Keratinocyte (primary cell): ENCODE measurements at regions not wholly inside any gene's neighbourhood (a gene's known extent, or its start where the extent isn't known, plus 50 kb on each side); places are given as distances from the start of the nearest gene placed in this dataset.

Source experiments
- DNase-seq: peaks from one replicate; pipeline ENCODE4 v3.0.0-alpha.2; 2011; ENCODE audit warnings: low read depth, missing footprints, low spot score
- FAIRE-seq: peaks from 2 replicates; lab custom pipeline; 2011; peaks lifted over from hg19 to GRCh38; lab: Jason Lieb, UNC
- H2AFZ ChIP-seq: 2 replicates; pipeline ENCODE4 v1.6.0; 2012; ENCODE audit warnings: low read length, control low read depth, inconsistent platforms; ENCODE audit not compliant: control insufficient read depth
- H3K27ac ChIP-seq: 2 replicates; pipeline ENCODE4 v1.5.1; 2011; ENCODE audit warnings: low read length; ENCODE audit not compliant: control insufficient read depth, insufficient read depth
- H3K27me3 ChIP-seq: 3 replicates; pipeline ENCODE4 v1.6.0; 2011; ENCODE audit warnings: low read length; ENCODE audit not compliant: control insufficient read depth, insufficient read depth; ENCODE audit errors: extremely low read depth
- H3K36me3 ChIP-seq, 2 experiments: 2 replicates in 1 of 2; 3 replicates in 1 of 2; pipeline ENCODE4 v1.5.1; 2011; ENCODE audit warnings: low read length in 2 of 2, mild to moderate bottlenecking in 1 of 2; ENCODE audit not compliant: control insufficient read depth in 2 of 2, insufficient read depth in 2 of 2; ENCODE audit errors: extremely low read depth in 1 of 2
- H3K4me1 ChIP-seq: 3 replicates; pipeline ENCODE4 v1.5.1; 2011; ENCODE audit warnings: low read length; ENCODE audit not compliant: control insufficient read depth, insufficient read depth; ENCODE audit errors: extremely low read depth
- H3K4me2 ChIP-seq: 3 replicates; pipeline ENCODE4 v1.6.0; 2011; ENCODE audit warnings: low read depth, low read length; ENCODE audit not compliant: control insufficient read depth, insufficient read depth; ENCODE audit errors: extremely low read depth
- H3K4me3 ChIP-seq, 3 experiments: fragments of 200-600 bp in 1 of 3; sonication (generic) in 1 of 3; 2 replicates in 2 of 3; 3 replicates in 1 of 3; pipeline ENCODE4 v1.5.1; 2011 to 2016; ENCODE audit warnings: low read length in 3 of 3, mild to moderate bottlenecking in 3 of 3, control low read depth in 2 of 3, inconsistent platforms in 1 of 3, low read depth in 1 of 3, mixed read lengths in 1 of 3, mixed run types in 1 of 3, moderate library complexity in 1 of 3; ENCODE audit not compliant: control insufficient read depth in 2 of 3, insufficient read depth in 2 of 3; ENCODE audit errors: extremely low read depth in 1 of 3
- H3K79me2 ChIP-seq: 2 replicates; pipeline ENCODE4 v1.6.0; 2012; ENCODE audit warnings: low read length; ENCODE audit not compliant: control insufficient read depth, insufficient read depth
- H3K9ac ChIP-seq: 3 replicates; pipeline ENCODE4 v1.6.0; 2011; ENCODE audit warnings: low read length; ENCODE audit not compliant: control insufficient read depth, insufficient read depth; ENCODE audit errors: extremely low read depth
- H3K9me1 ChIP-seq: 3 replicates; pipeline ENCODE4 v1.6.0; 2011; ENCODE audit warnings: low read length; ENCODE audit not compliant: control insufficient read depth, insufficient read depth; ENCODE audit errors: extremely low read depth
- H3K9me3 ChIP-seq: 2 replicates; pipeline ENCODE4 v1.5.1; 2012; ENCODE audit warnings: low read depth, low read length; ENCODE audit not compliant: control insufficient read depth
- H4K20me1 ChIP-seq: 3 replicates; pipeline ENCODE4 v1.6.0; 2011; ENCODE audit warnings: low read length; ENCODE audit not compliant: control insufficient read depth, insufficient read depth; ENCODE audit errors: extremely low read depth
- CTCF ChIP-seq, 3 experiments: IDR thresholded peaks in 1 of 3; conservative IDR thresholded peaks in 1 of 3; optimal IDR thresholded peaks in 1 of 3; 2 replicates in 2 of 3; 3 replicates in 1 of 3; pipeline versions ENCODE3 to v1.5.1; 2011; ENCODE audit warnings: low read length in 3 of 3, mild to moderate bottlenecking in 3 of 3, moderate library complexity in 2 of 3, control low read depth in 1 of 3, inconsistent platforms in 1 of 3; ENCODE audit not compliant: insufficient read depth in 2 of 3; ENCODE audit errors: extremely low read depth in 1 of 3
- EZH2 ChIP-seq: IDR thresholded peaks from one replicate; pipeline ENCODE4 v1.6.1; 2012; ENCODE audit warnings: inconsistent platforms, mild to moderate bottlenecking, low read length, moderate library complexity
- dilution Hi-C: fragments of 300-500 bp; cut with MboI; formaldehyde crosslinking; loops from one replicate; pipeline ENCODE4 v1.7.0; 2020; ENCODE audit warnings: low sequenced_read_pairs; ENCODE audit not compliant: extremely low pct_ligation_motif_present

- no peaks in the 10 kb centered on the region for H3K36me3 ChIP-seq
- no peak overlapping the region for H3K9ac ChIP-seq
- TF ChIP-seq EZH2 (no peak), CTCF (optimal IDR thresholded peaks at IDR 0.05 in 1 of 3, IDR thresholded peaks at IDR 0.05 in 1 of 3, conservative IDR thresholded peaks at IDR 0.05 in 1 of 3; ENCODE audit: extremely low read depth in 1 of 3, insufficient read depth in 2 of 3, low read length in 3 of 3) (no peak)
- H3K4me2 ChIP-seq, result no peak overlapping the region
- no peak overlapping the region for H2AFZ ChIP-seq
- H3K4me1 ChIP-seq, result no peaks in the 10 kb centered on the region
- no peak for DNase-seq
- dilution Hi-C loops, result no loop called here
- H3K27me3 ChIP-seq, result no peaks in the 10 kb centered on the region
- no peak overlapping the region for H3K4me3 ChIP-seq
- H3K9me1 ChIP-seq, result no peaks in the 10 kb centered on the region
- H4K20me1 ChIP-seq, result no peaks in the 10 kb centered on the region
- no peak overlapping the region for H3K27ac ChIP-seq
- no peaks in the 10 kb centered on the region for H3K9me3 ChIP-seq
- FAIRE-seq, result no peak
- H3K79me2 ChIP-seq, result no peaks in the 10 kb centered on the region
These were observed 137.3 kb downstream of the BTG1 start for GRCh38 chr12:92008345-92008744.

- dilution Hi-C loops, result no loop called here
These were observed 137.9 kb downstream of the BTG1 start for GRCh38 chr12:92007787-92008186.

More at GRCh38 chr12:92007787-92008186, 137.9 kb downstream of the BTG1 start:
- Histone ChIP-seq H3K4me1 (no peaks in the 10 kb centered on the region), H3K9me3 (no peaks in the 10 kb centered on the region), H3K79me2 (no peaks in the 10 kb centered on the region), H3K36me3 (no peaks in the 10 kb centered on the region), H2AFZ (no peak overlapping the region), H3K9me1 (no peaks in the 10 kb centered on the region), H3K27ac (no peak overlapping the region), H4K20me1 (no peaks in the 10 kb centered on the region), H3K4me3 (no peak overlapping the region), H3K27me3 (no peaks in the 10 kb centered on the region), H3K9ac (no peak overlapping the region), H3K4me2 (no peak overlapping the region)
- no peak for FAIRE-seq
- TF ChIP-seq CTCF (optimal IDR thresholded peaks at IDR 0.05 in 1 of 3, IDR thresholded peaks at IDR 0.05 in 1 of 3, conservative IDR thresholded peaks at IDR 0.05 in 1 of 3; ENCODE audit: extremely low read depth in 1 of 3, insufficient read depth in 2 of 3, low read length in 3 of 3) (no peak), EZH2 (no peak)
- DNase-seq, result no peak
